HCT116 (cell line): ENCODE measurements at regions not wholly inside any gene's neighbourhood (a gene's known extent, or its start where the extent isn't known, plus 50 kb on each side); places are given as distances from the start of the nearest gene placed in this dataset.

Source experiments
- ATAC-seq: fragments of 200-7000 bp; cut with Tn5 transposase; 2 replicates; pipeline ENCODE4 v1.9.1; 2020; ENCODE audit warnings: mild to moderate bottlenecking, moderate library complexity
- BruUV-seq: library from RNA; stranded (reverse); fragments of 400-500 nt; replicated peaks from 2 replicates; lab custom pipeline; 2021; lab: Mats Ljungman, UMichigan
- CTCF ChIA-PET: fragments of 300-600 bp; sonication (Branson Sonifier 250); formaldehyde crosslinking; loops from one replicate; lab custom pipeline; 2021; ENCODE audit warnings: antibody characterized with exemption; lab: Charles Lee
- POLR2A ChIA-PET: fragments of 300-600, 350-600 bp; sonication (Branson Sonifier 250); formaldehyde crosslinking; loops from one replicate; lab custom pipeline; 2021; ENCODE audit warnings: antibody characterized with exemption; lab: Charles Lee
- RAD21 ChIA-PET, 2 experiments: fragments of 300-600 bp; sonication (Branson Sonifier 250); formaldehyde crosslinking; loops; one replicate each; lab custom pipeline; 2023; ENCODE audit warnings: low total read pairs in 2 of 2; ENCODE audit not compliant: uncharacterized antibody in 2 of 2, unreplicated experiment in 2 of 2, low non-redundant PET in 1 of 2; lab: Charles Lee
- DNase-seq: peaks from one replicate; pipeline ENCODE4 v3.0.0-alpha.2; 2010; ENCODE audit warnings: low read depth, low spot score
- H2AFZ ChIP-seq: fragments of 200-600 bp; shearing (Covaris generic), sonication (generic); 2 replicates; pipeline ENCODE4 v1.6.1; 2017; ENCODE audit warnings: low read depth, mixed run types, mixed read lengths, antibody characterized with exemption, low read length; ENCODE audit not compliant: poor library complexity, severe bottlenecking
- H3K27ac ChIP-seq: 2 replicates; pipeline ENCODE4 v1.5.1; 2012; ENCODE audit warnings: low read depth, low read length
- H3K27me3 ChIP-seq: fragments of 200-600 bp; sonication (generic); 2 replicates; pipeline ENCODE4 v1.6.1; 2016; ENCODE audit warnings: mixed run types, low read length, mixed read lengths; ENCODE audit not compliant: insufficient read depth
- H3K36me3 ChIP-seq, 2 experiments: fragments of 200-500 bp in 1 of 2; fragments of 200-600 bp in 1 of 2; sonication (Bioruptor generic) in 1 of 2; sonication (generic) in 1 of 2; 2 replicates each; pipeline versions ENCODE4 v1.5.1 to v1.6.1; 2014 to 2016; ENCODE audit warnings: low read length in 2 of 2, inconsistent platforms in 1 of 2, mixed read lengths in 1 of 2, mixed run types in 1 of 2; ENCODE audit not compliant: insufficient read depth in 2 of 2, control insufficient read depth in 1 of 2
- H3K4me1 ChIP-seq, 2 experiments: fragments of 200-600 bp in 1 of 2; sonication (generic) in 1 of 2; 2 replicates each; pipeline versions ENCODE4 v1.5.1 to v1.6.1; 2012 to 2017; ENCODE audit warnings: low read length in 2 of 2, inconsistent platforms in 1 of 2, mild to moderate bottlenecking in 1 of 2, mixed read lengths in 1 of 2, mixed run types in 1 of 2, moderate library complexity in 1 of 2; ENCODE audit not compliant: insufficient read depth in 2 of 2, control insufficient read depth in 1 of 2
- H3K4me2 ChIP-seq: fragments of 200-600 bp; sonication (generic); 2 replicates; pipeline ENCODE4 v1.6.1; 2017; ENCODE audit warnings: mixed run types, low read length, mixed read lengths
- H3K4me3 ChIP-seq, 2 experiments: fragments of 200-600 bp in 1 of 2; sonication (generic) in 1 of 2; replicated peaks in 1 of 2; 2 replicates each; pipeline ENCODE4 v1.5.1; 2011 to 2016; ENCODE audit warnings: low read length in 2 of 2, control low read depth in 1 of 2, low read depth in 1 of 2, mild to moderate bottlenecking in 1 of 2, mixed read lengths in 1 of 2, mixed run types in 1 of 2
- H3K79me2 ChIP-seq: fragments of 200-600 bp; sonication (generic); 2 replicates; pipeline ENCODE4 v1.6.1; 2017; ENCODE audit warnings: mild to moderate bottlenecking, mixed run types, low read length, moderate library complexity, mixed read lengths; ENCODE audit not compliant: insufficient read depth
- H3K9ac ChIP-seq: fragments of 200-600 bp; sonication (generic); 2 replicates; pipeline ENCODE4 v1.6.1; 2016; ENCODE audit warnings: low read length, mixed read lengths
- H3K9me2 ChIP-seq: fragments of 200-600 bp; sonication (generic), shearing (Covaris generic); 2 replicates; pipeline ENCODE4 v1.6.1; 2017; ENCODE audit warnings: mixed run types, mild to moderate bottlenecking, moderate library complexity; ENCODE audit not compliant: insufficient read depth
- H3K9me3 ChIP-seq, 2 experiments: fragments of 200-500 bp in 1 of 2; fragments of 200-600 bp in 1 of 2; sonication (Bioruptor generic) in 1 of 2; sonication (generic) in 1 of 2; 2 replicates each; pipeline ENCODE4 v1.6.1; 2014 to 2017; ENCODE audit warnings: low read length in 2 of 2, mixed read lengths in 2 of 2, inconsistent platforms in 1 of 2, low read depth in 1 of 2, mild to moderate bottlenecking in 1 of 2, mixed run types in 1 of 2, moderate library complexity in 1 of 2; ENCODE audit not compliant: control insufficient read depth in 1 of 2, insufficient read depth in 1 of 2
- H4K20me1 ChIP-seq: fragments of 200-600 bp; sonication (generic), shearing (Covaris generic); 2 replicates; pipeline ENCODE4 v1.6.1; 2017; ENCODE audit warnings: mixed run types, mild to moderate bottlenecking, moderate library complexity; ENCODE audit not compliant: insufficient read depth
- CEBPB ChIP-seq: IDR thresholded peaks from 2 replicates; pipeline ENCODE4 v1.6.1; 2012; ENCODE audit warnings: low read depth
- ELF1 ChIP-seq: IDR thresholded peaks from 2 replicates; pipeline ENCODE4 v1.6.1; 2012; ENCODE audit warnings: low read depth, borderline replicate concordance
- EZH2phosphoT487 ChIP-seq: fragments of 200-600 bp; IDR thresholded peaks from 2 replicates; pipeline ENCODE4 v1.6.1; 2018; ENCODE audit warnings: antibody characterized with exemption, borderline replicate concordance
- FOSL1 ChIP-seq: IDR thresholded peaks from 2 replicates; pipeline ENCODE4 v1.6.1; 2012; ENCODE audit warnings: low read depth
- JUND ChIP-seq: IDR thresholded peaks from 2 replicates; pipeline ENCODE4 v1.6.1; 2012
- POLR2A ChIP-seq: IDR thresholded peaks from 2 replicates; pipeline ENCODE4 v1.7.0; 2011; ENCODE audit warnings: borderline replicate concordance; ENCODE audit not compliant: insufficient read depth, insufficient read length; ENCODE audit errors: extremely low read depth
- RAD21 ChIP-seq: IDR thresholded peaks from 2 replicates; pipeline ENCODE4 v1.6.1; 2012; ENCODE audit warnings: low read depth, mild to moderate bottlenecking
- SRF ChIP-seq: IDR thresholded peaks from 2 replicates; pipeline ENCODE4 v1.6.1; 2012; ENCODE audit warnings: low read depth
- ZNF274 ChIP-seq: fragments of 200-500 bp; sonication (Bioruptor generic); IDR thresholded peaks from 2 replicates; pipeline ENCODE4 v1.6.1; 2014; ENCODE audit warnings: mild to moderate bottlenecking, low read depth, low read length, inconsistent platforms
- intact Hi-C: fragments of 100-400 bp; cut with micrococcal nuclease; formaldehyde crosslinking; loops from 2 replicates; pipeline ENCODE4 v1.10.0; 2022
- TF ChIP-seq, protein P1 (sequence below): IDR thresholded peaks from 2 replicates; pipeline ENCODE4 v1.6.1; 2012; ENCODE audit warnings: low read depth
- TF ChIP-seq, protein P2 (sequence below): IDR thresholded peaks from 2 replicates; pipeline ENCODE4 v1.6.1; 2011; ENCODE audit warnings: mild to moderate bottlenecking, low read length, moderate library complexity; ENCODE audit not compliant: insufficient replicate concordance; ENCODE audit errors: extremely low read depth
- TF ChIP-seq, protein P3 (sequence below), 3 experiments: fragments of 200-600 bp in 1 of 3; sonication (generic) in 1 of 3; IDR thresholded peaks in 2 of 3; conservative IDR thresholded peaks in 1 of 3; 2 replicates each; pipeline ENCODE4 v1.5.1; 2012 to 2017; ENCODE audit warnings: low read depth in 2 of 3, low read length in 2 of 3, antibody characterized with exemption in 1 of 3, borderline replicate concordance in 1 of 3, control low read depth in 1 of 3, mild to moderate bottlenecking in 1 of 3, mixed read lengths in 1 of 3, mixed run types in 1 of 3, moderate library complexity in 1 of 3; ENCODE audit not compliant: insufficient read depth in 1 of 3

DNA sequence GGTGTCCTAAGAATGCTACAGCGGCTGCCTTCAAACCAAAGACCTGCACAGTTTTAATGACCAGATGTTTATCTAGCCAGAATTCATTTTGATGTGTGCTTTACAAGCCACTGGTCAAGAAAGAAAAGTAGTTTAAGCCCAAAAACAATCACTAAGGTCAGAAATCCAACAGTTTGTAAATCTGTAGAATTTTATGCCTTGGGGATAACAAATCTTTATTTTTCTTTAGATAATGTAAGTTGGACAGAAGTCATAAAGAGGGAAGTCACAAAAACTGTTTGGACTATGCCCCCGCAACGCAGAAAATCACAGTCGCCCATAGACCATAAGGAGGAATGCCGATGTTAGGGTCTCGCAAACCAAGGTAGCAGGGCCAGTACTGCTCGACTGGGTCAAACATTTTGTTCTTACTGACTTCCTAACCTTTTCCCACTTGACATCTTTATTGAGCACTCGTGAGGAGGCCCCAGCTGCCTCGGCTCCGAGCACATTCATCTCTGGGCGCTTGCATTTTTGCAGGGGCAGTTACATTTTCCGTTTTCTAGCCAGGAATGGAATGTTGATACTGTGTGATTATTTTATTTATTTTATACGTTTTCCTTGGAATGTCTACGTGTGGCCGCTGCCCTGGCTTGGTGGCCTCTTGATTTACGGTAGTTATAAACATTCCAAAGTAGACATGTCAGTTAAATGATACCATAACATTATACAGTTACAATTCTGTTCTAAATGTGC, 56.7 kb upstream of the APCDD1L start:
- TF ChIP-seq POLR2A (no peak), ZNF274 (no peak), CEBPB (no peak), ELF1 (no peak), EZH2phosphoT487 (no peak), FOSL1 (no peak), RAD21 (no peak), JUND (no peak), SRF (no peak)
- TF ChIP-seq, protein P1, sequence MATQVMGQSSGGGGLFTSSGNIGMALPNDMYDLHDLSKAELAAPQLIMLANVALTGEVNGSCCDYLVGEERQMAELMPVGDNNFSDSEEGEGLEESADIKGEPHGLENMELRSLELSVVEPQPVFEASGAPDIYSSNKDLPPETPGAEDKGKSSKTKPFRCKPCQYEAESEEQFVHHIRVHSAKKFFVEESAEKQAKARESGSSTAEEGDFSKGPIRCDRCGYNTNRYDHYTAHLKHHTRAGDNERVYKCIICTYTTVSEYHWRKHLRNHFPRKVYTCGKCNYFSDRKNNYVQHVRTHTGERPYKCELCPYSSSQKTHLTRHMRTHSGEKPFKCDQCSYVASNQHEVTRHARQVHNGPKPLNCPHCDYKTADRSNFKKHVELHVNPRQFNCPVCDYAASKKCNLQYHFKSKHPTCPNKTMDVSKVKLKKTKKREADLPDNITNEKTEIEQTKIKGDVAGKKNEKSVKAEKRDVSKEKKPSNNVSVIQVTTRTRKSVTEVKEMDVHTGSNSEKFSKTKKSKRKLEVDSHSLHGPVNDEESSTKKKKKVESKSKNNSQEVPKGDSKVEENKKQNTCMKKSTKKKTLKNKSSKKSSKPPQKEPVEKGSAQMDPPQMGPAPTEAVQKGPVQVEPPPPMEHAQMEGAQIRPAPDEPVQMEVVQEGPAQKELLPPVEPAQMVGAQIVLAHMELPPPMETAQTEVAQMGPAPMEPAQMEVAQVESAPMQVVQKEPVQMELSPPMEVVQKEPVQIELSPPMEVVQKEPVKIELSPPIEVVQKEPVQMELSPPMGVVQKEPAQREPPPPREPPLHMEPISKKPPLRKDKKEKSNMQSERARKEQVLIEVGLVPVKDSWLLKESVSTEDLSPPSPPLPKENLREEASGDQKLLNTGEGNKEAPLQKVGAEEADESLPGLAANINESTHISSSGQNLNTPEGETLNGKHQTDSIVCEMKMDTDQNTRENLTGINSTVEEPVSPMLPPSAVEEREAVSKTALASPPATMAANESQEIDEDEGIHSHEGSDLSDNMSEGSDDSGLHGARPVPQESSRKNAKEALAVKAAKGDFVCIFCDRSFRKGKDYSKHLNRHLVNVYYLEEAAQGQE: no peak
- TF ChIP-seq, protein P2, sequence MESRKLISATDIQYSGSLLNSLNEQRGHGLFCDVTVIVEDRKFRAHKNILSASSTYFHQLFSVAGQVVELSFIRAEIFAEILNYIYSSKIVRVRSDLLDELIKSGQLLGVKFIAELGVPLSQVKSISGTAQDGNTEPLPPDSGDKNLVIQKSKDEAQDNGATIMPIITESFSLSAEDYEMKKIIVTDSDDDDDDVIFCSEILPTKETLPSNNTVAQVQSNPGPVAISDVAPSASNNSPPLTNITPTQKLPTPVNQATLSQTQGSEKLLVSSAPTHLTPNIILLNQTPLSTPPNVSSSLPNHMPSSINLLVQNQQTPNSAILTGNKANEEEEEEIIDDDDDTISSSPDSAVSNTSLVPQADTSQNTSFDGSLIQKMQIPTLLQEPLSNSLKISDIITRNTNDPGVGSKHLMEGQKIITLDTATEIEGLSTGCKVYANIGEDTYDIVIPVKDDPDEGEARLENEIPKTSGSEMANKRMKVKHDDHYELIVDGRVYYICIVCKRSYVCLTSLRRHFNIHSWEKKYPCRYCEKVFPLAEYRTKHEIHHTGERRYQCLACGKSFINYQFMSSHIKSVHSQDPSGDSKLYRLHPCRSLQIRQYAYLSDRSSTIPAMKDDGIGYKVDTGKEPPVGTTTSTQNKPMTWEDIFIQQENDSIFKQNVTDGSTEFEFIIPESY: no peak
- TF ChIP-seq, protein P3, sequence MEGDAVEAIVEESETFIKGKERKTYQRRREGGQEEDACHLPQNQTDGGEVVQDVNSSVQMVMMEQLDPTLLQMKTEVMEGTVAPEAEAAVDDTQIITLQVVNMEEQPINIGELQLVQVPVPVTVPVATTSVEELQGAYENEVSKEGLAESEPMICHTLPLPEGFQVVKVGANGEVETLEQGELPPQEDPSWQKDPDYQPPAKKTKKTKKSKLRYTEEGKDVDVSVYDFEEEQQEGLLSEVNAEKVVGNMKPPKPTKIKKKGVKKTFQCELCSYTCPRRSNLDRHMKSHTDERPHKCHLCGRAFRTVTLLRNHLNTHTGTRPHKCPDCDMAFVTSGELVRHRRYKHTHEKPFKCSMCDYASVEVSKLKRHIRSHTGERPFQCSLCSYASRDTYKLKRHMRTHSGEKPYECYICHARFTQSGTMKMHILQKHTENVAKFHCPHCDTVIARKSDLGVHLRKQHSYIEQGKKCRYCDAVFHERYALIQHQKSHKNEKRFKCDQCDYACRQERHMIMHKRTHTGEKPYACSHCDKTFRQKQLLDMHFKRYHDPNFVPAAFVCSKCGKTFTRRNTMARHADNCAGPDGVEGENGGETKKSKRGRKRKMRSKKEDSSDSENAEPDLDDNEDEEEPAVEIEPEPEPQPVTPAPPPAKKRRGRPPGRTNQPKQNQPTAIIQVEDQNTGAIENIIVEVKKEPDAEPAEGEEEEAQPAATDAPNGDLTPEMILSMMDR (IDR thresholded peaks at IDR 0.05 in 2 of 3, conservative IDR thresholded peaks at IDR 0.05 in 1 of 3; ENCODE audit: borderline replicate concordance in 1 of 3, insufficient read depth in 1 of 3, low read depth in 2 of 3, low read length in 2 of 3): no peak
- Histone ChIP-seq H2AFZ (no peak overlapping the region), H3K4me3 (no peak overlapping the region), H3K9me3 (no peaks in the 10 kb centered on the region), H3K9me2 (no peaks in the 10 kb centered on the region), H4K20me1 (no peaks in the 10 kb centered on the region), H3K27ac (no peak overlapping the region), H3K79me2 (no peaks in the 10 kb centered on the region), H3K9ac (no peak overlapping the region), H3K4me2 (no peak overlapping the region), H3K36me3 (no peaks in the 10 kb centered on the region), H3K4me1 (no peaks in the 10 kb centered on the region), H3K27me3 (no peaks in the 10 kb centered on the region)
- no TSS peak for BruUV-seq
- ChIA-PET RAD21 (no interaction called here), POLR2A (no interaction called here), CTCF (no interaction called here)
- intact Hi-C loops: no loop called here
- DNase-seq (no peak), ATAC-seq (no peak)
